ENCODE measurements at regions not wholly inside any gene's neighbourhood (a gene's known extent, or its start where the extent isn't known, plus 50 kb on each side); places are given as distances from the start of the nearest gene placed in this dataset.

- no peaks in the 10 kb centered on the region for H3K36me3 ChIP-seq
- H3K9me3 ChIP-seq, result no peaks in the 10 kb centered on the region
- no peaks in the 10 kb centered on the region for H3K4me1 ChIP-seq
- no peak for DNase-seq
- H3K27ac ChIP-seq, result no peak overlapping the region
- H3K4me3 ChIP-seq, result no peak overlapping the region
- TF ChIP-seq POLR2AphosphoS5 (IDR thresholded peaks at IDR 0.05), result no peak
- TF ChIP-seq EP300 (IDR thresholded peaks at IDR 0.05), result no peak
- TF ChIP-seq POLR2A (IDR thresholded peaks at IDR 0.05), result no peak
- TF ChIP-seq CTCF (IDR thresholded peaks at IDR 0.05), result no peak
- H3K27me3 ChIP-seq, result no peaks in the 10 kb centered on the region
- intact Hi-C loops (cut with DNase I), result no loop called here
Measured at GRCh38 chr1:187396226-187396625, 567.5 kb downstream of the PLA2G4A start.

GRCh38 chr1:187396929-187397796 is 568.4 kb downstream of the PLA2G4A start:
- Histone ChIP-seq H3K4me3 (no peak overlapping the region), H3K4me1 (no peaks in the 10 kb centered on the region), H3K9me3 (no peaks in the 10 kb centered on the region), H3K27ac (no peak overlapping the region), H3K36me3 (no peaks in the 10 kb centered on the region), H3K27me3 (no peaks in the 10 kb centered on the region)
- intact Hi-C loops (cut with DNase I), result no loop called here
- 35 to 46% methylated on average over 12 of the region's 12 CpGs for WGBS, 2 donors
- no peak for TF ChIP-seq CTCF (IDR thresholded peaks at IDR 0.05)
- TF ChIP-seq POLR2AphosphoS5 (IDR thresholded peaks at IDR 0.05), result no peak
- no peak for TF ChIP-seq EP300 (IDR thresholded peaks at IDR 0.05)
- TF ChIP-seq POLR2A (IDR thresholded peaks at IDR 0.05), result no peak
- DNase-seq, result no peak

- no peak overlapping the region for H3K27ac ChIP-seq
- H3K9me3 ChIP-seq, result no peaks in the 10 kb centered on the region
- no peak overlapping the region for H3K4me3 ChIP-seq
- no peaks in the 10 kb centered on the region for H3K36me3 ChIP-seq
- no peak for DNase-seq
- H3K27me3 ChIP-seq, result no peaks in the 10 kb centered on the region
- 66 to 78% methylated on average over 4 of the region's 4 CpGs for WGBS, 2 donors
- no peak for TF ChIP-seq EP300 (IDR thresholded peaks at IDR 0.05)
- no peak for TF ChIP-seq CTCF (IDR thresholded peaks at IDR 0.05)
- no peak for TF ChIP-seq POLR2A (IDR thresholded peaks at IDR 0.05)
- TF ChIP-seq POLR2AphosphoS5 (IDR thresholded peaks at IDR 0.05), result no peak
- intact Hi-C loops (cut with DNase I), result no loop called here
- no peaks in the 10 kb centered on the region for H3K4me1 ChIP-seq
Measured at GRCh38 chr1:187408212-187409004, 579.7 kb downstream of the PLA2G4A start.

- no peak for TF ChIP-seq CTCF (IDR thresholded peaks at IDR 0.05)
- TF ChIP-seq EP300 (IDR thresholded peaks at IDR 0.05), result no peak
- TF ChIP-seq POLR2A (IDR thresholded peaks at IDR 0.05), result no peak
- TF ChIP-seq POLR2AphosphoS5 (IDR thresholded peaks at IDR 0.05), result no peak
- no peaks in the 10 kb centered on the region for H3K27me3 ChIP-seq
- no peak for DNase-seq
- no peak overlapping the region for H3K4me3 ChIP-seq
- no peaks in the 10 kb centered on the region for H3K9me3 ChIP-seq
- H3K36me3 ChIP-seq, result no peaks in the 10 kb centered on the region
- intact Hi-C loops (cut with DNase I), result no loop called here
- H3K27ac ChIP-seq, result no peak overlapping the region
- H3K4me1 ChIP-seq, result no peaks in the 10 kb centered on the region
- WGBS, 2 donors, result 24 to 47% methylated on average over 2 of the region's 2 CpGs
Measured at GRCh38 chr1:187409341-187409740, 580.6 kb downstream of the PLA2G4A start.

Measured in sigmoid colon (tissue), 6 donors.